Inflammatory macrophage treated with lipopolysaccharide for 4 hours (primary cell): ENCODE measurements at regions not wholly inside any gene's neighbourhood (a gene's known extent, or its start where the extent isn't known, plus 50 kb on each side); places are given as distances from the start of the nearest gene placed in this dataset.

ENCODE experiments used
- DNase-seq: peaks from one replicate; pipeline ENCODE4 v3.0.0-alpha.2; 2020

GRCh38 chrX:44040406-44040805 is 67.2 kb upstream of the NDP start:
- DNase-seq, result peak; percentile 58

- no peak for DNase-seq
These were observed 66.4 kb upstream of the NDP start for GRCh38 chrX:44039556-44039955.

- DNase-seq, result no peak
These were observed 63.1 kb upstream of the NDP start for GRCh38 chrX:44036336-44036735.

GRCh38 chrX:44035571-44035970 is 62.4 kb upstream of the NDP start:
- DNase-seq, result no peak

- DNase-seq, result no peak
These were observed 59.3 kb upstream of the NDP start for GRCh38 chrX:44032479-44032878.

GRCh38 chrX:44025555-44025954 is 52.4 kb upstream of the NDP start:
- DNase-seq, result peak; percentile 78
